ENCODE measurements at regions not wholly inside any gene's neighbourhood (a gene's known extent, or its start where the extent isn't known, plus 50 kb on each side); places are given as distances from the start of the nearest gene placed in this dataset.

DNA sequence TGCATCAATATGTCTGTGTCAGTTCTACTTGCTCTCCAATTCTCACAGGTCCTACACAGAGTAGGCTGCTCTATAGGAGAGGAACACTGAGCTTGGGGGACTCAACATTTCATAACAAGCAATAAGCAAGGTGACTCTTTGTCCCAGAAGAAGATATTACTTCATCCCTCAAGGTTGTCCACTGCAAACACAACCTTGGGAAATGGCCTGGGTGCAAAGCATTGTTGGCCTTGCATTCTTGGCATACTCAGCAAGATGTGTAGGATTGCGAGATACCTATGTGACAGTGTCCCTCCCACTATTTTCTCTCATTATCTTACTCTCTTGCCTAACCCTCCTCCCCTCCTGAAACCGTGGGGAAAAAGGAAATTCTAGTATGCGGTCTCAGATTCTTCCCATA is 169.8 kb upstream of the FREM1 start (continued):
- TF ChIP-seq, protein P1, sequence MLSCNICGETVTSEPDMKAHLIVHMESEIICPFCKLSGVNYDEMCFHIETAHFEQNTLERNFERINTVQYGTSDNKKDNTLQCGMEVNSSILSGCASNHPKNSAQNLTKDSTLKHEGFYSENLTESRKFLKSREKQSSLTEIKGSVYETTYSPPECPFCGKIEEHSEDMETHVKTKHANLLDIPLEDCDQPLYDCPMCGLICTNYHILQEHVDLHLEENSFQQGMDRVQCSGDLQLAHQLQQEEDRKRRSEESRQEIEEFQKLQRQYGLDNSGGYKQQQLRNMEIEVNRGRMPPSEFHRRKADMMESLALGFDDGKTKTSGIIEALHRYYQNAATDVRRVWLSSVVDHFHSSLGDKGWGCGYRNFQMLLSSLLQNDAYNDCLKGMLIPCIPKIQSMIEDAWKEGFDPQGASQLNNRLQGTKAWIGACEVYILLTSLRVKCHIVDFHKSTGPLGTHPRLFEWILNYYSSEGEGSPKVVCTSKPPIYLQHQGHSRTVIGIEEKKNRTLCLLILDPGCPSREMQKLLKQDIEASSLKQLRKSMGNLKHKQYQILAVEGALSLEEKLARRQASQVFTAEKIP (CRISPR knock-in tag; IDR thresholded peaks at IDR 0.05; ENCODE audit: borderline replicate concordance), result no peak
- 0 out of 2 replicates have a peak, but pooled peaks have one; percentile 31 for TF ChIP-seq ZNF878 (CRISPR knock-in tag; IDR thresholded peaks at IDR 0.05)
- no peak for TF ChIP-seq MTF2 (CRISPR knock-in tag; IDR thresholded peaks at IDR 0.05; ENCODE audit: borderline replicate concordance)
- peak; percentile 46; the same call in 1 of the 2 replicates for TF ChIP-seq PHF21A (CRISPR knock-in tag; IDR thresholded peaks at IDR 0.05)
- no peak for TF ChIP-seq ATAD3A (CRISPR knock-in tag; IDR thresholded peaks at IDR 0.05)
- TF ChIP-seq SPEN (CRISPR knock-in tag; IDR thresholded peaks at IDR 0.05; ENCODE audit: low read depth), result peak; percentile 25; the same call in 1 of the 2 replicates
- no peak for TF ChIP-seq GLI4 (CRISPR knock-in tag; IDR thresholded peaks at IDR 0.05; ENCODE audit: borderline replicate concordance)
- TF ChIP-seq, protein P2, sequence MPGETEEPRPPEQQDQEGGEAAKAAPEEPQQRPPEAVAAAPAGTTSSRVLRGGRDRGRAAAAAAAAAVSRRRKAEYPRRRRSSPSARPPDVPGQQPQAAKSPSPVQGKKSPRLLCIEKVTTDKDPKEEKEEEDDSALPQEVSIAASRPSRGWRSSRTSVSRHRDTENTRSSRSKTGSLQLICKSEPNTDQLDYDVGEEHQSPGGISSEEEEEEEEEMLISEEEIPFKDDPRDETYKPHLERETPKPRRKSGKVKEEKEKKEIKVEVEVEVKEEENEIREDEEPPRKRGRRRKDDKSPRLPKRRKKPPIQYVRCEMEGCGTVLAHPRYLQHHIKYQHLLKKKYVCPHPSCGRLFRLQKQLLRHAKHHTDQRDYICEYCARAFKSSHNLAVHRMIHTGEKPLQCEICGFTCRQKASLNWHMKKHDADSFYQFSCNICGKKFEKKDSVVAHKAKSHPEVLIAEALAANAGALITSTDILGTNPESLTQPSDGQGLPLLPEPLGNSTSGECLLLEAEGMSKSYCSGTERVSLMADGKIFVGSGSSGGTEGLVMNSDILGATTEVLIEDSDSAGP (CRISPR knock-in tag; IDR thresholded peaks at IDR 0.05; ENCODE audit: borderline replicate concordance), result peak; percentile 21; the same call in 1 of the 2 replicates
- TF ChIP-seq HNF1A (IDR thresholded peaks at IDR 0.05; ENCODE audit: low read depth), result peak; percentile 46; the same call in 1 of the 2 replicates
- TF ChIP-seq HNF1A (CRISPR knock-in tag; IDR thresholded peaks at IDR 0.05; ENCODE audit: borderline replicate concordance), result peak; percentile 65; the same call in 1 of the 2 replicates
- peak; percentile 79 for TF ChIP-seq TBX2 (CRISPR knock-in tag; IDR thresholded peaks at IDR 0.05; ENCODE audit: borderline replicate concordance)
- no peak for TF ChIP-seq ZNF660 (CRISPR knock-in tag; IDR thresholded peaks at IDR 0.05; ENCODE audit: borderline replicate concordance, low read depth)
- 0 out of 2 replicates have a peak, but pooled peaks have one; percentile 25 for TF ChIP-seq ZBTB7A (CRISPR knock-in tag; IDR thresholded peaks at IDR 0.05)
- no peak for TF ChIP-seq PHF8 (CRISPR knock-in tag; IDR thresholded peaks at IDR 0.05)
- 0 out of 2 replicates have a peak, but pooled peaks have one; percentile 19 for TF ChIP-seq SMC3 (IDR thresholded peaks at IDR 0.05; ENCODE audit: low read length)
- peak; percentile 90 for TF ChIP-seq ZMYM4 (CRISPR knock-in tag; IDR thresholded peaks at IDR 0.05)
- TF ChIP-seq NCOA1 (CRISPR knock-in tag; IDR thresholded peaks at IDR 0.05), result 0 out of 2 replicates have a peak, but pooled peaks have one; percentile 73
- TF ChIP-seq, protein P3, sequence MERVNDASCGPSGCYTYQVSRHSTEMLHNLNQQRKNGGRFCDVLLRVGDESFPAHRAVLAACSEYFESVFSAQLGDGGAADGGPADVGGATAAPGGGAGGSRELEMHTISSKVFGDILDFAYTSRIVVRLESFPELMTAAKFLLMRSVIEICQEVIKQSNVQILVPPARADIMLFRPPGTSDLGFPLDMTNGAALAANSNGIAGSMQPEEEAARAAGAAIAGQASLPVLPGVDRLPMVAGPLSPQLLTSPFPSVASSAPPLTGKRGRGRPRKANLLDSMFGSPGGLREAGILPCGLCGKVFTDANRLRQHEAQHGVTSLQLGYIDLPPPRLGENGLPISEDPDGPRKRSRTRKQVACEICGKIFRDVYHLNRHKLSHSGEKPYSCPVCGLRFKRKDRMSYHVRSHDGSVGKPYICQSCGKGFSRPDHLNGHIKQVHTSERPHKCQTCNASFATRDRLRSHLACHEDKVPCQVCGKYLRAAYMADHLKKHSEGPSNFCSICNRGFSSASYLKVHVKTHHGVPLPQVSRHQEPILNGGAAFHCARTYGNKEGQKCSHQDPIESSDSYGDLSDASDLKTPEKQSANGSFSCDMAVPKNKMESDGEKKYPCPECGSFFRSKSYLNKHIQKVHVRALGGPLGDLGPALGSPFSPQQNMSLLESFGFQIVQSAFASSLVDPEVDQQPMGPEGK (CRISPR knock-in tag; IDR thresholded peaks at IDR 0.05), result peak; percentile 77
- peak; percentile 67 for TF ChIP-seq CBX5 (CRISPR knock-in tag; IDR thresholded peaks at IDR 0.05; ENCODE audit: borderline replicate concordance)
- peak; percentile 42; the same call in 1 of the 2 replicates for TF ChIP-seq TFAP4 (IDR thresholded peaks at IDR 0.05; ENCODE audit: borderline replicate concordance, low read depth)

Measured in HepG2 (cell line).